Mesendoderm (in vitro differentiated cells): ENCODE measurements at regions not wholly inside any gene's neighbourhood (a gene's known extent, or its start where the extent isn't known, plus 50 kb on each side); places are given as distances from the start of the nearest gene placed in this dataset.

Experiments used
- DNase-seq: peaks from one replicate; pipeline ENCODE4 v3.0.0; 2013
- H2AK5ac ChIP-seq: 2 replicates; pipeline ENCODE4 v1.6.1; 2013; ENCODE audit warnings: low read length, inconsistent platforms
- H2BK120ac ChIP-seq: 2 replicates; pipeline ENCODE4 v1.6.1; 2013; ENCODE audit warnings: low read depth, mild to moderate bottlenecking, low read length, moderate library complexity, mixed read lengths
- H2BK15ac ChIP-seq: replicated peaks from 2 replicates; pipeline ENCODE4 v1.6.1; 2013; ENCODE audit warnings: low read depth, mild to moderate bottlenecking, moderate library complexity
- H2BK5ac ChIP-seq: 2 replicates; pipeline ENCODE4 v1.6.1; 2013; ENCODE audit warnings: low read length, inconsistent platforms
- H3K18ac ChIP-seq: 2 replicates; pipeline ENCODE4 v1.6.1; 2013; ENCODE audit warnings: mild to moderate bottlenecking, low read length, mixed read lengths
- H3K23ac ChIP-seq: one replicate; pipeline ENCODE4 v1.6.1; 2013; ENCODE audit warnings: low read length
- H3K27ac ChIP-seq: 2 replicates; pipeline ENCODE4 v1.5.1; 2013; ENCODE audit warnings: low read depth, mild to moderate bottlenecking, inconsistent platforms, low read length, moderate library complexity
- H3K27me3 ChIP-seq: 2 replicates; pipeline ENCODE4 v1.6.1; 2013; ENCODE audit warnings: low read length, control low read depth, mild to moderate bottlenecking, inconsistent platforms; ENCODE audit not compliant: insufficient read depth, poor library complexity
- H3K36me3 ChIP-seq: 2 replicates; pipeline ENCODE4 v1.6.1; 2013; ENCODE audit warnings: low read length, inconsistent platforms; ENCODE audit not compliant: control insufficient read depth, insufficient read depth
- H3K4ac ChIP-seq: one replicate; pipeline ENCODE4 v1.6.1; 2013; ENCODE audit warnings: low read depth, mild to moderate bottlenecking, low read length, moderate library complexity
- H3K4me1 ChIP-seq: 2 replicates; pipeline ENCODE4 v1.6.1; 2013; ENCODE audit warnings: low read depth, low read length, inconsistent platforms; ENCODE audit not compliant: control insufficient read depth
- H3K4me2 ChIP-seq: 2 replicates; pipeline ENCODE4 v1.6.1; 2013; ENCODE audit warnings: low read length
- H3K4me3 ChIP-seq: 2 replicates; pipeline ENCODE4 v1.5.1; 2013; ENCODE audit warnings: mild to moderate bottlenecking, low read length
- H3K56ac ChIP-seq: one replicate; pipeline ENCODE4 v1.6.1; 2013; ENCODE audit warnings: low read length
- H3K79me1 ChIP-seq: 2 replicates; pipeline ENCODE4 v1.6.1; 2013; ENCODE audit warnings: low read length, inconsistent platforms
- H3K79me2 ChIP-seq: 2 replicates; pipeline ENCODE4 v1.6.1; 2013; ENCODE audit warnings: mild to moderate bottlenecking, low read length; ENCODE audit not compliant: control insufficient read depth, insufficient read depth
- H3K9ac ChIP-seq: 2 replicates; pipeline ENCODE4 v1.6.1; 2013; ENCODE audit warnings: low read length, inconsistent platforms
- H4K5ac ChIP-seq: one replicate; pipeline ENCODE4 v1.6.1; 2013; ENCODE audit warnings: low read length
- H4K8ac ChIP-seq: one replicate; pipeline ENCODE4 v1.6.1; 2013; ENCODE audit warnings: low read depth, mild to moderate bottlenecking, control low read depth, low read length, moderate library complexity
- WGBS: extraction: QIAGEN DNeasy Blood & Tissue Kit; methylation state at CpG from one replicate; pipeline ENCODE4 v1.1.7; 2013; ENCODE audit warnings: low lambda C conversion rate, missing lambda C conversion rate; ENCODE audit not compliant: insufficient coverage; ENCODE audit errors: extremely low coverage; 5-methylcytosine and 5-hydroxymethylcytosine counted together

DNA sequence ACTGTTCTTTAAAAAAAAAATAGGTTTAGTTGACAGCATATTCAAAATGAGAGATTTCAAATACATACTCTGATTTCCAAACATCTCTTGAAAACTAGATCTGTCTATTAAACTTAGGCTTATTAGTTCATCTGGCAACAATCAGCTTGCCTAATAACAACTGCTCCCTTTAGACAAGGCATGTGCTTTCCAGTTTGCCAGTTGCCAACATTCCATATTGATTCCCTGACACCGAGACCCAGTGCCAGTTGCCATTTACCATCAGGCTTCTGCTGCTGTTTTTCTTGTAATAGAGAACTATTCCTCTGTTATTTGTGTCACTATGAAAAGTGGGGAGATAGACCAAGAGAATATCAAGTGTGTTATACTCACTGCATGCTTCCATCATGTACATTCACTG, 256.0 kb downstream of the C1D start:
- no peaks in the 10 kb centered on the region for H3K79me1 ChIP-seq
- H3K4me1 ChIP-seq: no peaks in the 10 kb centered on the region
- H3K4me2 ChIP-seq: no peak overlapping the region
- H2BK120ac ChIP-seq: no peak overlapping the region
- no peak overlapping the region for H2AK5ac ChIP-seq
- H2BK5ac ChIP-seq: no peak overlapping the region
- no peak overlapping the region for H3K9ac ChIP-seq
- no peaks in the 10 kb centered on the region for H3K36me3 ChIP-seq
- H3K27ac ChIP-seq: no peak overlapping the region
- no peak overlapping the region for H3K56ac ChIP-seq
- no peak overlapping the region for H3K4ac ChIP-seq
- H3K79me2 ChIP-seq: no peaks in the 10 kb centered on the region
- no peak overlapping the region for H3K23ac ChIP-seq
- no peak for DNase-seq
- no peak overlapping the region for H3K4me3 ChIP-seq
- no peak overlapping the region for H4K8ac ChIP-seq
- no peak overlapping the region for H2BK15ac ChIP-seq
- H3K18ac ChIP-seq: no peak overlapping the region
- no peak overlapping the region for H4K5ac ChIP-seq
- no peaks in the 10 kb centered on the region for H3K27me3 ChIP-seq
- WGBS: no CpG with 5 or more reads among the region's 1 CpG

DNA sequence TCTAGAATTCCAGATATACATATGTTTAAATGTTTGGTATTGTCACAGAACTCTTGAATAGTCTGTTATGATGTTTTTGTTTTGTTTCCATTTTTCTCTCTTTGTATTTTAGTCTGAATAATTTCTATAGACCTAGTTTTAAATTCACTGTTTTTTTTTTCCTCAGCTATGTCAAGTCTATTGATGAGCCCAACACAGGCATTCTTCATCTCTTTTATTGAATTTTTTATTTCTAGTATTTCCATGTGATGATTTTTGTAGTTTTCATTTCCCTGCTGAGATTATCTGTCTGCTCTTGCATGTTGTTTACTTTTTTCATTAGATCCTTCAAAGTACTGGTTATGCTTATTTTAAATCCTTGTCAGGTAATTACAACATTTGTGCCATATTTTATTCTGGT, 254.7 kb downstream of the C1D start:
- H2BK15ac ChIP-seq: no peak overlapping the region
- H3K27ac ChIP-seq: no peak overlapping the region
- H2BK120ac ChIP-seq: no peak overlapping the region
- H3K79me2 ChIP-seq: no peaks in the 10 kb centered on the region
- H3K4ac ChIP-seq: no peak overlapping the region
- H3K4me2 ChIP-seq: no peak overlapping the region
- no peak overlapping the region for H3K23ac ChIP-seq
- no peaks in the 10 kb centered on the region for H3K36me3 ChIP-seq
- no peak for DNase-seq
- H2AK5ac ChIP-seq: no peak overlapping the region
- no peak overlapping the region for H3K9ac ChIP-seq
- no peaks in the 10 kb centered on the region for H3K27me3 ChIP-seq
- no peaks in the 10 kb centered on the region for H3K4me1 ChIP-seq
- no peak overlapping the region for H4K5ac ChIP-seq
- H3K4me3 ChIP-seq: no peak overlapping the region
- no peak overlapping the region for H4K8ac ChIP-seq
- H3K18ac ChIP-seq: no peak overlapping the region
- no peak overlapping the region for H2BK5ac ChIP-seq
- H3K56ac ChIP-seq: no peak overlapping the region
- H3K79me1 ChIP-seq: no peaks in the 10 kb centered on the region

DNA sequence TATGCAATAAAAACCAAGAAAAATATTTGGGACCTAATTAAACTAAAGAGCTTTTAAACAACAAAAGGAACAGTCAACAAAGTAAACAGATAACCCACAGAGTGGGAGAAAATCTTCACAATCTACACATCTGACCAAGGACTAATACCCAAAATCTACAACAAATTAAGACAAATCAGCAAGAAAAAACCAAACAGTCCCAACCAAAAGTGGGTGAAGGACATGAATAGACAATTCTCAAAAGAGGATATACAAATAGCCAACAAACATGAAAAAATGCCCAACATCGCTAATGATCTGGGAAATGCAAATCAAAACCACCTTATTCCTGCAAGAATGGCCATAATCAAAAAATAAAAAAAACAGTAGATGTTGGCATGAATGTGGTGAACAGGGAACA, 250.1 kb downstream of the C1D start:
- Histone ChIP-seq H3K4me1 (no peaks in the 10 kb centered on the region), H3K23ac (no peak overlapping the region), H3K56ac (no peak overlapping the region), H3K79me1 (no peaks in the 10 kb centered on the region), H2BK15ac (no peak overlapping the region), H3K18ac (no peak overlapping the region), H3K27me3 (no peaks in the 10 kb centered on the region), H3K36me3 (no peaks in the 10 kb centered on the region), H3K4me2 (no peak overlapping the region), H3K27ac (no peak overlapping the region), H2BK120ac (no peak overlapping the region), H3K4ac (no peak overlapping the region), H2AK5ac (no peak overlapping the region), H4K8ac (no peak overlapping the region), H3K9ac (no peak overlapping the region), H4K5ac (no peak overlapping the region), H3K4me3 (no peak overlapping the region), H3K79me2 (no peaks in the 10 kb centered on the region), H2BK5ac (no peak overlapping the region)
- DNase-seq: no peak
- WGBS: no CpG with 5 or more reads among the region's 1 CpG

DNA sequence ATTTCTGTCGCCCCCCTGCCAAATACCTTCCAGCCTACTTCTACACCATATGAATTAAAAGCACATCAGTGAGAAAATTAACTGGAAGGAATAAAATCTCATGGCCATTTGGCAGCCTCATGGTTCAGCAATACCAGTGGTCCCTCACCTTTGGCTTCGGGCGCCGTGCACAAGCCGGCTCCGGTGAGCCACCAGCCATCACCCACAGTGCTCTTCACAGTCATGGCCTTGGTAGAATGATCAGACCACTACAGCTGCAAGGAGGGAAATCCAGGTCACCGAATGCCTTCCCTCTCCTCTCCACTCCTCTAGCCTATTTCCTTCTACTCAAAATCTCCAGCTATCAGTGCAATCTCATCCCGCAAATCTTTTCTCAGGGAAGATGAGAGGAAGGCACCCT, 239.1 kb downstream of the C1D start:
- Histone ChIP-seq H3K4me2 (no peak overlapping the region), H3K9ac (no peak overlapping the region), H3K27ac (no peak overlapping the region), H2BK15ac (no peak overlapping the region), H4K5ac (no peak overlapping the region), H3K79me2 (no peaks in the 10 kb centered on the region), H3K23ac (no peak overlapping the region), H2AK5ac (no peak overlapping the region), H3K36me3 (no peaks in the 10 kb centered on the region), H2BK120ac (no peak overlapping the region), H3K27me3 (no peaks in the 10 kb centered on the region), H3K79me1 (no peaks in the 10 kb centered on the region), H4K8ac (no peak overlapping the region), H3K18ac (no peak overlapping the region), H3K4me1 (no peaks in the 10 kb centered on the region), H2BK5ac (no peak overlapping the region), H3K4me3 (no peak overlapping the region), H3K4ac (no peak overlapping the region), H3K56ac (no peak overlapping the region)
- DNase-seq: no peak
- no CpG with 5 or more reads among the region's 8 CpGs for WGBS

DNA sequence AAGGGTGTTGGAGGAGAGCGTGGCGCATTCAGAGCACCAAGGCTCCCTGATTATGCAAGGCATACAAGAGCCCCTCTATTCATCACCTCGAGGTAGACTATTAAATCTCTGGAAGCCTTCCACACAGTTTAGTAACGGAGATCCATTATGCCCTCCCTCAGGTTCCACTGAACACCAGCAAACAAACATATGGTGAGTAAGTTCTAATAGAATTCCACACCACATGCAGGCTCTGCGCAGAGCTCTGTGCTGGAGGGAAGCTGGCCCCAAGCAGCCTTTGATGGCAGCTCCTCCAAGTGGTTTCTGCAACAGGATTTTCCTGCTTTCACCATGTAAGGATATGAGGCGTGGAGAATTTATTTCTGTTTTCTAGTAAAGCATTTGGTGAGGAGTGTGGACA, 238.6 kb downstream of the C1D start:
- Histone ChIP-seq H3K27me3 (no peaks in the 10 kb centered on the region), H2BK120ac (no peak overlapping the region), H4K5ac (no peak overlapping the region), H3K36me3 (no peaks in the 10 kb centered on the region), H3K9ac (no peak overlapping the region), H3K79me1 (no peaks in the 10 kb centered on the region), H3K18ac (no peak overlapping the region), H3K79me2 (no peaks in the 10 kb centered on the region), H2BK5ac (no peak overlapping the region), H3K4ac (no peak overlapping the region), H2AK5ac (no peak overlapping the region), H2BK15ac (no peak overlapping the region), H3K56ac (no peak overlapping the region), H3K23ac (no peak overlapping the region), H3K4me3 (no peak overlapping the region), H3K27ac (no peak overlapping the region), H4K8ac (no peak overlapping the region), H3K4me2 (no peak overlapping the region), H3K4me1 (no peaks in the 10 kb centered on the region)
- DNase-seq: no peak
- no CpG with 5 or more reads among the region's 6 CpGs for WGBS

DNA sequence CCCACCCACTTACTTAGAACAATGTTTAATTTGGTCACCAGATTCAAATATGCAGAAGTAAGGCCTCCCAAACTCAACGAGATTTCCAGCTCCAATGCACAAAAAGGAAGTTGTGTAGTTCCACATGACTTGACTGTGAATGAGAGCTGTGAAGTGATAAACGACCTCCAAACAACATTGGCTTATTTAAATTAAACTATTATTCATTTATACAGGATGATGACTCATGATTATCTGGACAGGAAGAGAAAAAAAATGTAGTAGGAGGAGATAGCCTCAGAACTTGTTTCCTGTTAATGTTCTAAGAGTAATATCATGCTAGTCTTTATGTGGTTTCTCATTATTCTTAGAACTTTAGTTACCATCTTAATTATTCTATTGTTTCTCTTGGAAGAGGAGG, 237.3 kb downstream of the C1D start:
- Histone ChIP-seq H2BK120ac (no peak overlapping the region), H2BK5ac (no peak overlapping the region), H3K27ac (no peak overlapping the region), H3K79me1 (no peaks in the 10 kb centered on the region), H4K5ac (no peak overlapping the region), H2AK5ac (no peak overlapping the region), H3K27me3 (no peaks in the 10 kb centered on the region), H3K4me3 (no peak overlapping the region), H2BK15ac (no peak overlapping the region), H4K8ac (no peak overlapping the region), H3K4me2 (no peak overlapping the region), H3K9ac (no peak overlapping the region), H3K4ac (no peak overlapping the region), H3K79me2 (no peaks in the 10 kb centered on the region), H3K4me1 (no peaks in the 10 kb centered on the region), H3K23ac (no peak overlapping the region), H3K36me3 (no peaks in the 10 kb centered on the region), H3K18ac (no peak overlapping the region), H3K56ac (no peak overlapping the region)
- no peak for DNase-seq
- no CpG with 5 or more reads among the region's 2 CpGs for WGBS
